GM12874 (cell line): ENCODE measurements at regions not wholly inside any gene's neighbourhood (a gene's known extent, or its start where the extent isn't known, plus 50 kb on each side); places are given as distances from the start of the nearest gene placed in this dataset.

Source experiments
- CTCF ChIP-seq: IDR thresholded peaks from 2 replicates; pipeline ENCODE4 v1.5.1; 2011; ENCODE audit warnings: low read depth, mild to moderate bottlenecking, control low read depth, low read length, moderate library complexity; ENCODE audit not compliant: insufficient read depth

GRCh38 chr18:61736133-61736532 lies 156.7 kb downstream of the RNF152 start:
- TF ChIP-seq CTCF: no peak

GRCh38 chr18:61735564-61736102 lies 157.2 kb downstream of the RNF152 start:
- TF ChIP-seq CTCF: no peak

GRCh38 chr18:61734396-61734795 lies 158.4 kb downstream of the RNF152 start:
- TF ChIP-seq CTCF: no peak

GRCh38 chr18:61732854-61733253 lies 160.0 kb downstream of the RNF152 start:
- TF ChIP-seq CTCF: no peak

- TF ChIP-seq CTCF: no peak
These were observed 161.0 kb downstream of the RNF152 start for GRCh38 chr18:61731693-61732376.

GRCh38 chr18:61731178-61731577 lies 161.6 kb downstream of the RNF152 start:
- TF ChIP-seq CTCF: no peak

- TF ChIP-seq CTCF: no peak
These were observed 163.5 kb downstream of the RNF152 start for GRCh38 chr18:61729322-61729721.
